ENCODE measurements at regions not wholly inside any gene's neighbourhood (a gene's known extent, or its start where the extent isn't known, plus 50 kb on each side); places are given as distances from the start of the nearest gene placed in this dataset.

DNA sequence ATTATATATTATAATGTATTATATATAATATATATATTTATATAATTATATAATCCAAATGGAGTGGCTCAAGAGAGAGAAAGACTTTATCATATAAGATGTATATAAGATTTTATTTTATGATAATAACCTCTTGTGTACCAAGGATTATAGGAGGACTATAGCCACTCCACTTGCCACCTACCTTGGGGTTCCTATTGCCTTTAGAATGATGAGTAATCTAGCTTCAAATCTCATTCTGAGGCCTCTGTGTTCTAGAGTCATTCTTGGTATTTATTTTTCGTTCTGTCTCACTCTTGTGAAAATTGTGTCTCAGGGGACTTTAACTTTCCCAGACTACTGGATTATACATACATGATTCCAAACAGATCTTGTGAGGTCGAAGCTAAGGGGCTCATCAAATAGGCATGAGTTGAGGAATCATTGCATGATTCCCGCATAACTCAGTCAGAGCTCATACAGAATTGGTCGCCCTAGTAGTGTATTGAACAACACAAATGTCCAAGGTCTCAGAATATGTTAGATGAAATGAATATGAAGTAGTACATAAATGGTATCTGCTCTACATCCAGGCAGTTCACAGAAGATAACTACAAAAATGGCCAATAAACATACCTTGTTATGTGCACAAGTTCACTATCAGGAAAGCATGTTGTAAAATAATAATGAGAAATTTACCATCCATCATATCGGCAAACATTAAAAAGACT, 159.5 kb upstream of the RNPC3 start:
- DNase-seq = no peak
- H3K9me3 Mint-ChIP-seq (ENCODE audit: low read depth, unreplicated experiment) = no peaks in the 10 kb centered on the region
- intact Hi-C loops (cut with micrococcal nuclease; ENCODE audit: unreplicated experiment) = no loop called here
- H3K27me3 Mint-ChIP-seq (ENCODE audit: unreplicated experiment) = no peaks in the 10 kb centered on the region
- H3K4me3 Mint-ChIP-seq (ENCODE audit: low read depth, unreplicated experiment) = no peak overlapping the region
- CTCF ChIA-PET = no interaction called here
- H3K36me3 Mint-ChIP-seq (ENCODE audit: insufficient read depth, unreplicated experiment) = no peaks in the 10 kb centered on the region
- H3K4me1 Mint-ChIP-seq (ENCODE audit: low read depth, unreplicated experiment) = no peaks in the 10 kb centered on the region
- TF ChIP-seq, protein P1, sequence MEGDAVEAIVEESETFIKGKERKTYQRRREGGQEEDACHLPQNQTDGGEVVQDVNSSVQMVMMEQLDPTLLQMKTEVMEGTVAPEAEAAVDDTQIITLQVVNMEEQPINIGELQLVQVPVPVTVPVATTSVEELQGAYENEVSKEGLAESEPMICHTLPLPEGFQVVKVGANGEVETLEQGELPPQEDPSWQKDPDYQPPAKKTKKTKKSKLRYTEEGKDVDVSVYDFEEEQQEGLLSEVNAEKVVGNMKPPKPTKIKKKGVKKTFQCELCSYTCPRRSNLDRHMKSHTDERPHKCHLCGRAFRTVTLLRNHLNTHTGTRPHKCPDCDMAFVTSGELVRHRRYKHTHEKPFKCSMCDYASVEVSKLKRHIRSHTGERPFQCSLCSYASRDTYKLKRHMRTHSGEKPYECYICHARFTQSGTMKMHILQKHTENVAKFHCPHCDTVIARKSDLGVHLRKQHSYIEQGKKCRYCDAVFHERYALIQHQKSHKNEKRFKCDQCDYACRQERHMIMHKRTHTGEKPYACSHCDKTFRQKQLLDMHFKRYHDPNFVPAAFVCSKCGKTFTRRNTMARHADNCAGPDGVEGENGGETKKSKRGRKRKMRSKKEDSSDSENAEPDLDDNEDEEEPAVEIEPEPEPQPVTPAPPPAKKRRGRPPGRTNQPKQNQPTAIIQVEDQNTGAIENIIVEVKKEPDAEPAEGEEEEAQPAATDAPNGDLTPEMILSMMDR (IDR thresholded peaks at IDR 0.05; ENCODE audit: unreplicated experiment) = no peak
- no peak overlapping the region for H3K27ac Mint-ChIP-seq (ENCODE audit: unreplicated experiment)
- BruUV-seq (replicated peaks) = no TSS peak

DNA sequence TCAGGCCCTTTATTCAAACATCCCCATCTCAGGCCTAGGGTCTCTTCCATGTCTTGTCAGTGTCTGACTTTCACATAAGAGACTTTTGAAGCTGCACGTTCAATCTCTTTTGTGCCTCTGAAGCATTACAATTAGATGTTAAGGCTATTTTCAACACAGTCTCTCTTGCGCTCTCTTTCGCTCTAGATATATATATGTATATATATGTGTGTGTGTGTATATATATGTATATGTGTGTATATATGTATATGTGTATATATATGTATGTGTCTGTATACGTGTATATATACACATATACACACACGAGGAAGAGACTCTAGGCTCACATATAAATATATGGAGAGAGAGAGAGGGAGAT, 162.5 kb upstream of the RNPC3 start:
- Mint-ChIP-seq H3K9me3 (ENCODE audit: low read depth, unreplicated experiment) (peaks cover under 1% of the 10 kb centered on the region), H3K27ac (ENCODE audit: unreplicated experiment) (no peak overlapping the region), H3K4me3 (ENCODE audit: low read depth, unreplicated experiment) (no peak overlapping the region), H3K4me1 (ENCODE audit: low read depth, unreplicated experiment) (no peaks in the 10 kb centered on the region), H3K36me3 (ENCODE audit: insufficient read depth, unreplicated experiment) (no peaks in the 10 kb centered on the region), H3K27me3 (ENCODE audit: unreplicated experiment) (no peaks in the 10 kb centered on the region)
- no peak for DNase-seq
- CTCF ChIA-PET = no interaction called here
- TF ChIP-seq, protein P1 (IDR thresholded peaks at IDR 0.05; ENCODE audit: unreplicated experiment) = no peak
- intact Hi-C loops (cut with micrococcal nuclease; ENCODE audit: unreplicated experiment) = no loop called here
- no TSS peak for BruUV-seq (replicated peaks)

DNA sequence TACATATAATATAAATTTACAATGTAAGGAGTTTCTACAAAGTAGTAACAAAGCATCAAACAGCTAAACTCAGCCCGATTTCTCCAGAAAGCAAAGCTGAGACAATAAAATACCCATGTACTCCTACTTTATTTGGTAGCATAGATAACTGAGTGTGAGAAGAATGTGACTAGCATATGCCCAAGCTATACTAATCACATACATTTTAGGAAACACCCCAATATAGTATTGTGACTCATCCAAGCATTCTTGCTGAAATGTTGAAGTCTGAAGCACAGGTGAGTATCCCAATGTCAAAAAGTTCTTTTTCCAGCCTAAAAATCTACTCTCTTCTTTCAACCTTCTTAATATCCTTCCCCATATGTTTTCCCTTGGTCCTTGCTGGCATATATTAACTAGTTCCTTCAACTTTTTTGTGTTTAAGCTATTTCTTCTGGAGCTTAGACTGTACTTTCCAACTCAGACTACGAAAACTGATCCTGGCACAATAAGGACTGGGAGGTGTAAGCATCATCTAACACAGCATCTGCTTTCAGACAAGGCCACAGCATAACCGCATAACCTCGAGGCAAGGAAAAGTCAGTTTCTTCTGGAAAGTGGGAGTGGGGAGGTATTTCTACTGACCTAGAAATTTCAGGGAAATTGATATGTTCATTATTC, 163.0 kb upstream of the RNPC3 start:
- Mint-ChIP-seq H3K27me3 (ENCODE audit: unreplicated experiment) (no peaks in the 10 kb centered on the region), H3K4me1 (ENCODE audit: low read depth, unreplicated experiment) (no peaks in the 10 kb centered on the region), H3K9me3 (ENCODE audit: low read depth, unreplicated experiment) (peaks cover 5% of the 10 kb centered on the region), H3K4me3 (ENCODE audit: low read depth, unreplicated experiment) (no peak overlapping the region), H3K36me3 (ENCODE audit: insufficient read depth, unreplicated experiment) (no peaks in the 10 kb centered on the region), H3K27ac (ENCODE audit: unreplicated experiment) (no peak overlapping the region)
- CTCF ChIA-PET = no interaction called here
- TF ChIP-seq, protein P1 (IDR thresholded peaks at IDR 0.05; ENCODE audit: unreplicated experiment) = no peak
- no TSS peak for BruUV-seq (replicated peaks)
- no peak for DNase-seq
- intact Hi-C loops (cut with micrococcal nuclease; ENCODE audit: unreplicated experiment) = no loop called here

- no peaks in the 10 kb centered on the region for H3K4me1 Mint-ChIP-seq (ENCODE audit: low read depth, unreplicated experiment)
- CTCF ChIA-PET = no interaction called here
- intact Hi-C loops (cut with micrococcal nuclease; ENCODE audit: unreplicated experiment) = no loop called here
- TF ChIP-seq, protein P1 (IDR thresholded peaks at IDR 0.05; ENCODE audit: unreplicated experiment) = no peak
- no peak overlapping the region for H3K4me3 Mint-ChIP-seq (ENCODE audit: low read depth, unreplicated experiment)
- DNase-seq = no peak
- no peaks in the 10 kb centered on the region for H3K36me3 Mint-ChIP-seq (ENCODE audit: insufficient read depth, unreplicated experiment)
- H3K27me3 Mint-ChIP-seq (ENCODE audit: unreplicated experiment) = no peaks in the 10 kb centered on the region
- BruUV-seq (replicated peaks) = no TSS peak
- no peak overlapping the region for H3K27ac Mint-ChIP-seq (ENCODE audit: unreplicated experiment)
- H3K9me3 Mint-ChIP-seq (ENCODE audit: low read depth, unreplicated experiment) = peaks cover 5% of the 10 kb centered on the region
Observed at GRCh38 chr1:103353391-103353790, 172.1 kb upstream of the RNPC3 start.
